ENCODE measurements at regions not wholly inside any gene's neighbourhood (a gene's known extent, or its start where the extent isn't known, plus 50 kb on each side); places are given as distances from the start of the nearest gene placed in this dataset.
"Not testable (repeated sequence)": the region's sequence is repeated elsewhere in the genome, so short reads cannot be mapped to it uniquely, and the experiment has no call there.

- DNase-seq, result not testable (repeated sequence)
These were observed 97.3 kb upstream of the WIPF3 start for GRCh38 chr7:29709002-29709401.

DNA sequence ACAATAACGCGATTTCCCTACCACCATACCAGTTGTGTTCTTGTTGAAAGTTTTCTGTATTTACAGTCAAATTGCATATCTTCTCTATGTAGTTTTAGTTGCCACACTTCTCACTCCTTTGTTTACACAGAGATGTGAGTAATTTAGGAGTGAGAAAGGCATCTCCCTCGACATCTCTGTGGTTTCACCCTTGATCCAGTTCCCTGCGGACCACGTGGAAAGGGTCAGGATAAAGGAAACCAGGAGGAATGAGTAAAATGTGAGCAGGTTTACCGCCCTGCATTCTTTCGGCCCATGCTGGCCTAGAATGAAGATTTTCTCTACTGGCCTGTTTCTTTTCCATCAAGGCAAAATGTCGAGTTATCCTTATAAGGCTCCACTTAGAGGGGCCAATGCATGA lies 83.2 kb upstream of the WIPF3 start:
- not testable (repeated sequence) for DNase-seq

GRCh38 chr7:29723599-29723998 lies 82.7 kb upstream of the WIPF3 start:
- DNase-seq, result no peak

DNA sequence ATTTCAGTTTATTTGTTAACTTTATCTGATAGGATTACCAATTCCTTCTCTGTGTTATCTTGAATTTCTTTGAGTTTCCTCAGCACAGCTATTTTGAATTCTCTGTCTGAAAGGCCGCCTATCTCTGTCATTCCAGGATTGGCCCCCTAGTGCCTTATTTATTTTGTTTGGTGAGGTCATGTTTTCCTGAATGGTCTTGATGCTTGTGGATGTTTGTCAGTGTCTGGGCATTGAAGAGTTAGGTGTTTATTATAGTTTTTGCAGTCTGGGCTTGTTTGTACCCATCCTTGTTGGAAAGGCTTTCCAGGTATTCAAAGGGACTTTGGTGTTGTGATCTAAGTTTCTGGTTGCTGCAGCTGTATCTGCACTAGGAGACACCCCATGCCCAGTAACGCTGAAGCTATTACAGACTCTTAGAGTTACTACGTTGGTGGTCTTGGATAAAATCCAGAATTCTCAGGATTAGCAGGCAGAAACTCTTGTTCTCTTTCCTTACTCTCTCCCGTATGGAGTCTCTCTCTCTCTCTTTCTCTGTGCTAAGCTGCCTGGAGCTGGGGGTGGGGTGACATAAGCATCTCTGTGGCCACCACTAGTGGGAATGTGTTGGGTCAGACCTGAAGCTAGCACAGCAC lies 76.7 kb upstream of the WIPF3 start:
- not testable (repeated sequence) for DNase-seq

DNA sequence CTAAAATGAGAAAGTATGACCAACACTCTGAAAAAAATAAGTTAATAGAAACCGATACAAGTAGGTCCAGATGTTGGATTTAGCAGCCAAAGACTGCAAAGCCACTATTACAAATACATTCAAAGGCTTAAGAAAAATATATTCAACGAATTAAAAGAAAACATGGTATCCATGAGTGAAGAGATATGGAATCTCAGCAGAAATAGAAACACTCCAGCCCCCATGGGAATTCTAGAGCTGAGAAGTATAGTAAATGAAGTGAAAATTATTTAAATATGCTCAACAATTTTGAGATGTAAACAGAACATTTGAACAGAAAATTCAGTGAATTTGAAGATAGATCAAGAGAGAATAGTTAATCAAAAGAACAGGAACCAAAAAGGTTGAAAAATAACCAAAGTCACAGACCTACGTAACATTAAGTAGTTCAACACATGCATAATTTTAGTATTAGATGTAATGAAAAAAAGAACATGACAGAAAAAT lies 72.0 kb upstream of the WIPF3 start:
- no peak for DNase-seq

GRCh38 chr7:29747645-29748245 lies 58.6 kb upstream of the WIPF3 start:
- DNase-seq, result not testable (repeated sequence)

- DNase-seq, result no peak
These were observed 57.8 kb upstream of the WIPF3 start for GRCh38 chr7:29748286-29749099.

- DNase-seq, result no peak
These were observed 56.5 kb upstream of the WIPF3 start for GRCh38 chr7:29749701-29750321.

GRCh38 chr7:29750373-29750940 lies 55.9 kb upstream of the WIPF3 start:
- not testable (repeated sequence) for DNase-seq

GRCh38 chr7:29751012-29751411 lies 55.3 kb upstream of the WIPF3 start:
- not testable (repeated sequence) for DNase-seq

GRCh38 chr7:29754874-29755490 lies 51.3 kb upstream of the WIPF3 start:
- DNase-seq, result no peak

Data from CD4-positive, alpha-beta T cell treated with Interleukin-17A for 1 hour (primary cell).